HG03439 (cell line): ENCODE measurements at regions not wholly inside any gene's neighbourhood (a gene's known extent, or its start where the extent isn't known, plus 50 kb on each side); places are given as distances from the start of the nearest gene placed in this dataset.
"Not testable (repeated sequence)": the region's sequence is repeated elsewhere in the genome, so short reads cannot be mapped to it uniquely, and the experiment has no call there.

ENCODE experiments used
- ATAC-seq: cut with Tn5 transposase; IDR thresholded peaks from one replicate; pipeline ENCODE4 v1.9.1; 2021; ENCODE audit warnings: mild to moderate bottlenecking, moderate library complexity; ENCODE audit not compliant: unreplicated experiment

GRCh38 chr13:99746637-99747402 is 224.7 kb downstream of the ZIC5 start:
- no peak for ATAC-seq

GRCh38 chr13:99743094-99743493 is 228.5 kb downstream of the ZIC5 start:
- no peak for ATAC-seq

DNA sequence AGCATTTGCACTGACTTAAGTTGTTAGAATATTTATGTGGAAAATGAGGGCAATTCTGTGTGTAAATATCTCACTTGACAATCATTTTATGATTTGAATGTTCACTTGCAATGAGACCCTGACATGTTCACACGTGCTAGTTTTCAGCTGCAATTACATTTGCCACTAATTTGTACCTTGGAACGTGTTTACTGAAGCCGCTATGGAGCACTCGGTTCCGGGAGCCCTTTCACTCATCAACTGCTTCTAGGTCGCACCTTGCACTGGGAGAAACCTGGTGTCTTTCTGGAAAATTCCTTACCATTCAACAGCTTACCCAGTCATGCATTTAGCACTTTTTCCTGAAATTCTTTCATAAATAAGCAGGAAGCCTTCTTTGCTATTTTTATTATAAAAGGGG is 229.6 kb downstream of the ZIC5 start:
- ATAC-seq: no peak

DNA sequence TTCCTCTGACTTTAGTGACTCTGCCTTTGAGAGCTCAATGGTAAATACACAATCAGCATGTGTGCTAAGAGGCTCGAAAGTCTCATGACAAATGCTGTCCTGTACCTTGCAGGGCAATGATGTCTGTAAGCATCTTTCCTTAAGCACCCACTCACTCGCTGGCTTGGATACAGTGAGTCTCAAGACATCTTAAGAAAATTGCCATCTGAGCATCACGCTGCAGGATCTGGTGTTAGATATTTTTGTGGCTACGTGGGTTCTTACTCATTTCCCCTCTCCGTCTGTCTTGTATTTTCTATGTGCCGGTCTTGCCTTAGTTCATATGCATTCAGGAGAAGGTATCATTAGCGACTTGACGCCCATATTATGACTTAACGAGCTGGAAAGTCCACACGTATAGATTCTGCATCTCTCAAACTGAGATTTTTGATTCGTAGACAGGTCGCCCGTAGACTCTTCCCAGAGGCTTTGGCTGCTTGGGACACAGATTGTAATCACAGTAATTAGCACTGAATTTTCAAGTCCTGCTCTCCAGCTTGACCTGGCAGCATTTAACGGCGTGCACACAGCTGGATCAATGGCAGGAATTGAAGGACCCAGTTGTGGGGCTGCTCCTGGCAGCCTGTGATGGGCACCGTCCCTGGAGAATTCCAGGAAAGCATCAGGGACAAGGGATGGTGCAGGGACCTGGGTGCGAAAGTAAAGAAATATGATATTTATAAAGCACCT is 231.2 kb downstream of the ZIC5 start:
- no peak for ATAC-seq

GRCh38 chr13:99738626-99739025 is 232.9 kb downstream of the ZIC5 start:
- no peak for ATAC-seq

- no peak for ATAC-seq
Measured at GRCh38 chr13:99737481-99738245, 233.9 kb downstream of the ZIC5 start.

- no peak for ATAC-seq
Measured at GRCh38 chr13:99736541-99736940, 235.0 kb downstream of the ZIC5 start.

- no peak for ATAC-seq
Measured at GRCh38 chr13:99734013-99734693, 232.9 kb downstream of the TM9SF2 start.

DNA sequence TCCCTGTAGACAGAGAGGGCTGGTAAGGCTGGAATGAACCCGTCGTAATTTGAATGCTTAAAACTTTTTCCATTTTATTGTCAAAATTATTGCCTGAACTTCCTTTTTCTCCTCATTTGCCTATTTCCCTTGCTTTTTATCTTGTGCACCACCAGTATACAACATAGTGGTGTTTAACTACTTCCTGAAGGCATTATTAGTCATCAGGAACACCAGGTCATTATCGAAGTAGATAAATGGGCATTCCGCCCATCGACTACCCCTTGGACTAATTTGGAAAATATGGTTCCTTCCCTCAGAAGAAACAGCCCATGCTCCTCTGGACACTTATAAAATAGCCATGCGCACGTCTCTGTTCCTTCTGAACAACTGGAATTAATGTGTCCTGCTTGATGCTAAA is 232.1 kb downstream of the TM9SF2 start:
- ATAC-seq: no peak

DNA sequence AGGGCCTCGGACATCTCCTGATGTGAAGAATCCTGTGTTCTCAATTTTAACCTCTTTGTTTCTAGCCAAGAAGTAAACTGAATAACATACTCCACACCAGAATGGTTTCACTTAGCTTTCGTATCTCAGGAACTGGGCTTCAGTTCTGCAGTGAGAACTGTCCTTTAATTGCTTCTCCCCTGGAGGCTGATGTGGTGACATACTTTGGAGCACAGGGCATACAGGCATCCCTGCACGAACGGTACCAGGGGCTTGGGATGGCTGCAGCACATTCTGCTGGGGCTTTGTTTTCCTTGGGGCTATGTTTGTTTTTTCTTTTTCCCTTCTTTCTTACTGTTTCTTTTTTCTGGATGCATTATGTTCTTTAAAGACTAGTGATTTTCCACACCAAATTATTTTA is 230.5 kb downstream of the TM9SF2 start:
- no peak for ATAC-seq

GRCh38 chr13:99730403-99730802 is 229.1 kb downstream of the TM9SF2 start:
- ATAC-seq: no peak

DNA sequence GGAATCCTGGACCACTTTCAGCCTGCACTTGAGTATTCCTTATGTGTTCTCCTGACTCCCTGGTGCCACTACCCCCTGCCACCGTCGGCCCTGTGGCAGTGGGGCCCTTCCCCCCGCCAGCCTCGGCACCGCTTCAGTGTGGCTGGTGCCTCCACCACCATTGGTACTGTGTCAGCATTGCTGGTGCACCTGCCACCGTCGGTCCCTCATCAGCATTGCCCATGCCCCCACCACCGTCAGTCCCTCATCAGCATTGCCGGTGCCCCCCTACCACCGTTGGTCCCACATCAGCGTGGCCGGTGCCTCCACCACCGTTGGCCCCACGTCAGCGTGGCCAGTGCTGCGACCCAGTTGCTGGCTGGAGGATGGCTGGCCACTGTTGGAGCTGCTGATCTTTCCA is 228.5 kb downstream of the TM9SF2 start:
- no peak for ATAC-seq

DNA sequence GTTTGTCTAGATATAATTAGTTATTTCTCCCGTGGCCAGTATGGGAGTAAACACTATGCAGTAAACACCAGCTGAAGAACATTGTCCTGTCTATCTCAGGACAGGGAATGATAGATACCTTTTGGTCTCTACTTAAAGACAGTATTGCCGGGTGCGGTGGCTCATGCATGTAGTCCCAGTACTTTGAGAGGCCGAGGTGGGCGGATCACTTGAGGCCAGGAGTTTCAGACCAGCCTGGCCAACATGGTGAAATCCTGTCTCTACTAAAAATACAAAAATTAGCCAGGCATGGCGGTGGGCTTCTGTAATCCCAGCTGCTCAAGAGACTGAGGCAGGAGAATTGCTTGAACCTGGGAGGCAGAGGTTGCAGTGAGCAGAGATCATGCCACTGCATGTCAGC is 226.4 kb downstream of the TM9SF2 start:
- not testable (repeated sequence) for ATAC-seq

- ATAC-seq: no peak
Measured at GRCh38 chr13:99726282-99726894, 225.1 kb downstream of the TM9SF2 start.

GRCh38 chr13:99725644-99726043 is 224.4 kb downstream of the TM9SF2 start:
- no peak for ATAC-seq

DNA sequence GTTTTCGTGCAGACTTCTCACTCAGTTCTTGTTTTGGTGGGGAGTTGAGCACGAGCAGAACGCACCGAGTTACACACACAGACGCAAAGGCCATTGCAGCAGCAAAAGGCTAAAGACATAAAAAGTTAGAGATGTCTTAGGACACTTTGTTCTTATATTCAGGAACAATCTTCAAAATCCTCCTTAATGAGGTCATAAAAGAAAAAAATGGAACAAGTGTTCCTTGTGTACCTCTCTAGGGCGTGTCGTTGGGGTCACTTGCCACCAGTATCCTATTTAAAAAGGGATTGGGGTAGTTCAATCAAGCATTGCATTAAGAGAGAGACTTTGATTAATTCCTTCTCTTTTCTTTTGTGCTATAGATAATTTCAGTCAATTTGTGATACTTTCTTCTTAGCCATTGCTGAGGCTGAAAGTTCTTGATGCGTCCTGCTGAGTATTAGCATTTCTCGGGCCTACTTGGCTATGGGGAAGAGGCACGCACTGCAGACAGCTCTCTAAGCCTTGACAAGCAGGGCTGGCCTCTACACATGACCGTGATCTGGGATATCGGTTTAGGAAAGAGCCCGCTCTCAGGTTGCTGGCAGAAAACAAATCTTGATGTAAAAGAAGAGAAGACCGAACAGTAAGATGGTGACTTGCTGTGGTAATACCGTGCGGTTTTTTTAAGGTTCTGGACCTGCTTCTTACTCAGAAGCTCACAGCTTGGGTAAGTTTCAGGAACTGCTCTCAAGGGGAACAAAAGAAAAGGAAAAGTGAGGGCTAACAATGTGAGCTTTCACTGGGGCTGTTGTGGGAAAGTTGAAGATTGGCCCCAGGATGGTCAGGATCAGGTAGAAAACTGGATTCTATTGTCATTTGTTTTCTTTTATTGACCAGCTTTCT is 223.6 kb downstream of the TM9SF2 start:
- no peak for ATAC-seq

DNA sequence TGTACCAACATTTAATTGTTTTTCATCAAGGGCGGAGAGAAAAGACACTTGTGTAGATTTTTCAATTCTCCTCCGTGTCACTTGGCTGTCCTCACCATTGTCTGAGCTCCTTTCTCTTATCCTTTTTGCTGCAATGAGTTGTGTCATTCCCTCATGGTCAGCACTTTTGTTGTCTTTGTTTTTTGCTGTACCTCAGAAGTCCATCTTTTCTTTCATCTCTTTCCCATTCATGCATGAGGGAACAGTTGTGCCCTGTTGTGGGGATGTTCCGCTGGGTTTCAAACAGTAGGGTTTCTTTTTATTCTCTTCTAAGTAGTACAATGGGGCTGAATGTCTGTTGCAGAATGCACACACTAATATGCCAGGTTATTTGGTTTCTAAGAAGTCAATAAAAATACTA is 222.6 kb downstream of the TM9SF2 start:
- ATAC-seq: no peak

GRCh38 chr13:99722931-99723330 is 221.7 kb downstream of the TM9SF2 start:
- no peak for ATAC-seq

DNA sequence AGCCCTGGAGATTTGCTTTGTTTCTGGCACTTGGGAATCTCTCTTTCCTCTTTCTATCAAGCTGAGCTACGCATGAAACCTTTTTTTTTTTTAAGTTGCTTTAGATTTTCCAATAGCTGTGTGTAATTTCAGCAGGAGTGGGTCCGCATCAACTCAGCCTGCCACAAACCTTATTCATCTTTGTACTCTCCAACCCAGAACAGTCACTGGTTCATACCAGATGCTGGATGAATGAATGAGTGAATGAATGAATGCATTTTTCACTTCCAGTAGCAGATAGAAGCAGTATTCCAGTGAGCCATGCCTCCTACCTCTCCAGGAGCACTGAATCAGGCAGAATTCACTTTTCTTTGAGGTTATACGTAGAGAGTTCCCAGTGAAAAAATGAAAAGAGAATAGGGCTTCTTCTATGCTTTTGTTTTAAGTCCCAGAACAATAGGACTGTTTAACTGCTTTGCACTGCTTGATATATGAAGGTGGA is 221.1 kb downstream of the TM9SF2 start:
- no peak for ATAC-seq
